ENCODE measurements at regions not wholly inside any gene's neighbourhood (a gene's known extent, or its start where the extent isn't known, plus 50 kb on each side); places are given as distances from the start of the nearest gene placed in this dataset.

- Histone ChIP-seq H3K36me3 (no peaks in the 10 kb centered on the region), H3K4me1 (peaks cover 0 to 4% (median 0%) of the 10 kb centered on the region in 3 donors), H3K9me3 (no peaks in the 10 kb centered on the region), H3K27me3 (no peaks in the 10 kb centered on the region), H3K4me3 (no peak overlapping the region), H3K27ac (no peak overlapping the region)
- no peak for ATAC-seq
- WGBS, 2 donors (ENCODE audit: low coverage in 1 of 2): 49 to 64% methylated on average over 6 of the region's 6 CpGs
- TF ChIP-seq CTCF (IDR thresholded peaks at IDR 0.05): no peak
- no peak for TF ChIP-seq EP300 (IDR thresholded peaks at IDR 0.05)
- TF ChIP-seq POLR2A (IDR thresholded peaks at IDR 0.05): no peak
- no peak for TF ChIP-seq POLR2AphosphoS5 (IDR thresholded peaks at IDR 0.05)
These were observed 632.7 kb downstream of the NTRK3 start for GRCh38 chr15:87623832-87624231.

GRCh38 chr15:87620393-87620792 is 636.1 kb downstream of the NTRK3 start:
- ATAC-seq: no peak
- TF ChIP-seq EP300 (IDR thresholded peaks at IDR 0.05): no peak
- TF ChIP-seq POLR2AphosphoS5 (IDR thresholded peaks at IDR 0.05): no peak
- no peak for TF ChIP-seq CTCF (IDR thresholded peaks at IDR 0.05)
- no peak for TF ChIP-seq POLR2A (IDR thresholded peaks at IDR 0.05)
- Histone ChIP-seq H3K4me3 (no peak overlapping the region), H3K27me3 (no peaks in the 10 kb centered on the region), H3K9me3 (no peaks in the 10 kb centered on the region), H3K36me3 (no peaks in the 10 kb centered on the region), H3K4me1 (peaks cover 0 to 4% (median 0%) of the 10 kb centered on the region in 3 donors), H3K27ac (no peak overlapping the region)
- 93 to 100% methylated on average over 2 of the region's 2 CpGs for WGBS, 2 donors (ENCODE audit: low coverage in 1 of 2)

GRCh38 chr15:87619161-87619960 is 637.2 kb downstream of the NTRK3 start:
- Histone ChIP-seq H3K9me3 (no peaks in the 10 kb centered on the region), H3K27me3 (no peaks in the 10 kb centered on the region), H3K4me3 (no peak overlapping the region), H3K27ac (peak overlapping the region in 3 of 4 donors; percentile 2 to 42 (median 22)), H3K36me3 (no peaks in the 10 kb centered on the region), H3K4me1 (peaks cover 0 to 4% (median 0%) of the 10 kb centered on the region in 3 donors)
- WGBS, 2 donors (ENCODE audit: low coverage in 1 of 2): 52 to 73% methylated on average over 5 to 7 of the region's 9 CpGs
- peak; percentile 77 for ATAC-seq
- no peak for TF ChIP-seq EP300 (IDR thresholded peaks at IDR 0.05)
- no peak for TF ChIP-seq POLR2AphosphoS5 (IDR thresholded peaks at IDR 0.05)
- TF ChIP-seq CTCF (IDR thresholded peaks at IDR 0.05): no peak
- no peak for TF ChIP-seq POLR2A (IDR thresholded peaks at IDR 0.05)

- TF ChIP-seq POLR2A (IDR thresholded peaks at IDR 0.05): no peak
- TF ChIP-seq POLR2AphosphoS5 (IDR thresholded peaks at IDR 0.05): no peak
- no peak for TF ChIP-seq EP300 (IDR thresholded peaks at IDR 0.05)
- TF ChIP-seq CTCF (IDR thresholded peaks at IDR 0.05): no peak
- Histone ChIP-seq H3K36me3 (no peaks in the 10 kb centered on the region), H3K4me3 (no peak overlapping the region), H3K27me3 (no peaks in the 10 kb centered on the region), H3K9me3 (no peaks in the 10 kb centered on the region), H3K27ac (peak overlapping the region in 3 of 4 donors; percentile 22 to 46 (median 42)), H3K4me1 (peaks cover 0 to 4% (median 0%) of the 10 kb centered on the region in 3 donors)
- 59 to 85% methylated on average over 4 of the region's 4 CpGs for WGBS, 2 donors (ENCODE audit: low coverage in 1 of 2)
- no peak for ATAC-seq
These were observed 638.3 kb downstream of the NTRK3 start for GRCh38 chr15:87618203-87618725.

- H3K27me3 ChIP-seq: no peaks in the 10 kb centered on the region
- no peak overlapping the region for H3K4me3 ChIP-seq
- WGBS, 2 donors (ENCODE audit: low coverage in 1 of 2): 76% methylated on average over 8 to 9 of the region's 9 CpGs
- TF ChIP-seq POLR2AphosphoS5 (IDR thresholded peaks at IDR 0.05) (no peak), CTCF (IDR thresholded peaks at IDR 0.05) (no peak), EP300 (IDR thresholded peaks at IDR 0.05) (no peak), POLR2A (IDR thresholded peaks at IDR 0.05) (no peak)
- H3K36me3 ChIP-seq: no peaks in the 10 kb centered on the region
- ATAC-seq: no peak
- H3K4me1 ChIP-seq: peaks cover 0 to 9% (median 0%) of the 10 kb centered on the region in 3 donors
- no peaks in the 10 kb centered on the region for H3K9me3 ChIP-seq
- H3K27ac ChIP-seq: no peak overlapping the region
These were observed 641.8 kb downstream of the NTRK3 start for GRCh38 chr15:87614704-87615103.
